K562 (cell line): ENCODE measurements at regions not wholly inside any gene's neighbourhood (a gene's known extent, or its start where the extent isn't known, plus 50 kb on each side); places are given as distances from the start of the nearest gene placed in this dataset.

Experiments used
- ATAC-seq: fragments of 200-7000 bp; cut with Tn5 transposase; 3 replicates; pipeline ENCODE4 v1.9.1; 2020; ENCODE audit warnings: moderate library complexity
- BruUV-seq: library from RNA; stranded (reverse); fragments of 400-500 nt; replicated peaks from 2 replicates; lab custom pipeline; 2021; lab: Mats Ljungman, UMichigan
- CTCF ChIA-PET: fragments of 300-600 bp; formaldehyde crosslinking; extraction: SDS; loops from one replicate; lab custom pipeline; 2021; ENCODE audit warnings: low intra/inter-chr PET ratio; lab: Yijun Ruan, JAX
- POLR2A ChIA-PET: fragments of 300-600, 350-650 bp; sonication (Branson Sonifier 250); formaldehyde crosslinking; extraction: SDS; loops from one replicate; lab custom pipeline; 2021; ENCODE audit warnings: antibody characterized with exemption, inconsistent platforms; lab: Yijun Ruan, JAX
- DNase-seq, 4 experiments: peaks; one replicate each; pipeline versions ENCODE4 v3.0.0 to v3.0.0-alpha.2; 2011 to 2018; ENCODE audit warnings: low spot score in 3 of 4, mixed read lengths in 3 of 4; ENCODE audit errors: extremely low read depth in 1 of 4
- FAIRE-seq: peaks from 2 replicates; lab custom pipeline; 2011; peaks lifted over from hg19 to GRCh38; lab: Jason Lieb, UNC
- H2AFZ ChIP-seq: 2 replicates; pipeline ENCODE4 v1.6.0; 2011; ENCODE audit warnings: low read depth, low read length, control low read depth, inconsistent platforms
- H3K27ac ChIP-seq: fragments of 200-600 bp; 3 replicates; pipeline ENCODE4 v1.8.0; 2011; ENCODE audit warnings: low read depth, mild to moderate bottlenecking, control low read depth, inconsistent platforms, low read length, moderate library complexity, mixed read lengths; ENCODE audit errors: extremely low read depth
- H3K27me3 ChIP-seq, 2 experiments: fragments of 300-600 bp in 1 of 2; 2 replicates in 1 of 2; 3 replicates in 1 of 2; pipeline versions ENCODE4 v1.6.0 to v1.8.0; 2011; ENCODE audit warnings: inconsistent platforms in 2 of 2, low read length in 2 of 2, mild to moderate bottlenecking in 1 of 2, mixed read lengths in 1 of 2, moderate library complexity in 1 of 2; ENCODE audit not compliant: control insufficient read depth in 2 of 2, insufficient read depth in 2 of 2
- H3K36me3 ChIP-seq: fragments of 300-600 bp; 3 replicates; pipeline ENCODE4 v1.8.0; 2011; ENCODE audit warnings: mild to moderate bottlenecking, low read length, inconsistent platforms; ENCODE audit not compliant: control insufficient read depth, insufficient read depth
- H3K4me1 ChIP-seq, 2 experiments: fragments of 200-600 bp in 1 of 2; replicated peaks in 1 of 2; 2 replicates in 1 of 2; 3 replicates in 1 of 2; pipeline versions ENCODE4 v1.5.1 to v1.8.0; 2011; ENCODE audit warnings: inconsistent platforms in 2 of 2, low read length in 2 of 2, mild to moderate bottlenecking in 1 of 2, mixed read lengths in 1 of 2, moderate library complexity in 1 of 2; ENCODE audit not compliant: control insufficient read depth in 2 of 2, insufficient read depth in 2 of 2
- H3K4me2 ChIP-seq: 2 replicates; pipeline ENCODE4 v1.6.1; 2011; ENCODE audit warnings: low read length, control low read depth, inconsistent platforms, mixed read lengths; ENCODE audit not compliant: insufficient read depth
- H3K4me3 ChIP-seq: fragments of 200-600 bp; sonication (generic), shearing (Covaris generic); 2 replicates; pipeline ENCODE4 v1.5.1; 2016; ENCODE audit warnings: control low read depth, inconsistent platforms
- H3K79me2 ChIP-seq: fragments of 200-600 bp; 3 replicates; pipeline ENCODE4 v1.8.0; 2011; ENCODE audit warnings: low read length, inconsistent platforms; ENCODE audit not compliant: control insufficient read depth, insufficient read depth
- H3K9ac ChIP-seq, 2 experiments: 2 replicates each; pipeline versions ENCODE4 v1.6.0 to v1.6.1; 2011; ENCODE audit warnings: low read depth in 2 of 2, low read length in 2 of 2, control low read depth in 1 of 2, inconsistent platforms in 1 of 2, mild to moderate bottlenecking in 1 of 2, mixed read lengths in 1 of 2; ENCODE audit not compliant: insufficient read depth in 1 of 2
- H3K9me1 ChIP-seq: one replicate; pipeline ENCODE4 v1.6.0; 2011; ENCODE audit warnings: inconsistent platforms, mild to moderate bottlenecking, low read length, moderate library complexity; ENCODE audit not compliant: control insufficient read depth, insufficient read depth
- H3K9me3 ChIP-seq: replicated peaks from 2 replicates; pipeline ENCODE4 v1.5.1; 2011; ENCODE audit warnings: low read depth, low read length, inconsistent platforms; ENCODE audit not compliant: control insufficient read depth, insufficient read depth
- H4K20me1 ChIP-seq: replicated peaks from 2 replicates; pipeline ENCODE4 v1.6.1; 2011; ENCODE audit warnings: low read length, inconsistent platforms, mixed read lengths; ENCODE audit not compliant: control insufficient read depth, insufficient read depth
- BDP1 ChIP-seq: IDR thresholded peaks from 3 replicates; pipeline ENCODE4 v1.6.1; 2011; ENCODE audit not compliant: insufficient read length, insufficient read depth
- C11orf30 ChIP-seq: fragments of 450-650 bp; IDR thresholded peaks from 2 replicates; pipeline ENCODE4 v1.6.1; 2016; ENCODE audit warnings: low read depth, mild to moderate bottlenecking
- CBX3 ChIP-seq, 2 experiments: IDR thresholded peaks; 1 replicate in 1 of 2; 2 replicates in 1 of 2; pipeline ENCODE4 v1.6.1; 2012; ENCODE audit warnings: inconsistent platforms in 2 of 2, low read length in 2 of 2, borderline replicate concordance in 1 of 2, control low read depth in 1 of 2
- CREM ChIP-seq: IDR thresholded peaks from 2 replicates; pipeline ENCODE4 v1.6.1; 2014; ENCODE audit warnings: antibody characterized with exemption, low read depth
- KDM2B ChIP-seq: fragments of 250-450 bp; sonication (Bioruptor Pico); IDR thresholded peaks from 2 replicates; pipeline ENCODE4 v1.8.0; 2021; ENCODE audit warnings: mild to moderate bottlenecking, moderate library complexity
- NFE2 ChIP-seq: IDR thresholded peaks from 2 replicates; pipeline ENCODE4 v1.6.1; 2014; ENCODE audit warnings: antibody characterized with exemption, low read depth
- NFYB ChIP-seq: IDR thresholded peaks from 2 replicates; pipeline ENCODE4 v1.6.1; 2011; ENCODE audit warnings: mild to moderate bottlenecking, moderate library complexity; ENCODE audit not compliant: insufficient read length; ENCODE audit errors: extremely low read depth
- PPARD ChIP-seq: fragments of 250-450 bp; sonication (Bioruptor Pico); IDR thresholded peaks from 2 replicates; pipeline ENCODE4 v1.8.0; 2022; ENCODE audit warnings: inconsistent platforms, mild to moderate bottlenecking, moderate library complexity
- SETDB1 ChIP-seq: IDR thresholded peaks from one replicate; pipeline ENCODE4 v1.6.1; 2012; ENCODE audit warnings: low read length, control low read depth, inconsistent platforms
- SP2 ChIP-seq: IDR thresholded peaks from 2 replicates; pipeline ENCODE4 v1.6.1; 2011; ENCODE audit warnings: mild to moderate bottlenecking, low read depth, low read length, moderate library complexity; ENCODE audit not compliant: poor library complexity, severe bottlenecking; ENCODE audit errors: extremely low read depth
- ZNF431 ChIP-seq: sonication (generic); formaldehyde crosslinking; IDR thresholded peaks from 2 replicates; pipeline ENCODE4 v1.8.0; 2022; ENCODE audit warnings: mild to moderate bottlenecking, missing genetic modification reagents
- WGBS: fragments of 100-300 bp; shearing (Covaris generic); methylation state at CpG from one replicate; pipeline ENCODE4 v1.1.6; 2016; ENCODE audit warnings: low coverage, mixed read lengths; ENCODE audit not compliant: insufficient coverage; ENCODE audit errors: missing lambda C conversion rate; 5-methylcytosine and 5-hydroxymethylcytosine counted together
- in situ Hi-C: fragments of 300-500 bp; cut with MboI; formaldehyde crosslinking; loops from 4 replicates; pipeline ENCODE4 v1.15.0; 2018; ENCODE audit warnings: inconsistent platforms, mixed read lengths
- intact Hi-C: fragments of 100-400 bp; cut with micrococcal nuclease; formaldehyde crosslinking; loops from 2 replicates; pipeline ENCODE4 v1.14.2; 2022
- TF ChIP-seq, protein P1 (sequence below): sonication (generic); formaldehyde crosslinking; IDR thresholded peaks from 2 replicates; pipeline ENCODE4 v1.8.1; 2023; ENCODE audit warnings: mild to moderate bottlenecking, missing genetic modification reagents

DNA sequence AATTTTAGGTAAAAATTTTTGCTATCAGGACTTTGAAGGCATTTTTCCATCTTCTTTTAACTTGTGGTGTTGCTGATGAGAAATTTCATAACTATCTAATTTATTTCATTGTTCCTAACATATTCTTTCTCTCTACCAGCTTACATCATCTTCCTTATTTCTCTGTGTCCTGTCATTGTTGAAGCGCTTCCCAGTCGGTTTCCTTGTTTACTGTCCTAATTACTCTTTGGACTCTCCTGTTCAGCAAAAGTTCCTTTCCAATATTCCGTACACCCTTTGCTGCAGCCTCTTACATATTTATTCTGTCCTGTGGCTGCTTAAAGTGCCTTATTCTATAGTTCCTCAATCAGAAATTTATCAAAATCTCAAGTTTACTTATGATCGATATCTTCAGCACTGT is 609.0 kb upstream of the FZD8 start:
- Histone ChIP-seq H3K79me2 (no peaks in the 10 kb centered on the region), H3K4me3 (no peak overlapping the region), H3K9ac (no peak overlapping the region), H3K9me1 (no peaks in the 10 kb centered on the region), H3K4me1 (no peaks in the 10 kb centered on the region), H3K4me2 (no peak overlapping the region), H3K9me3 (no peaks in the 10 kb centered on the region), H4K20me1 (no peaks in the 10 kb centered on the region), H3K27me3 (no peaks in the 10 kb centered on the region), H3K36me3 (no peaks in the 10 kb centered on the region), H2AFZ (no peak overlapping the region), H3K27ac (no peak overlapping the region)
- WGBS = 2% methylated on average over 4 of the region's 4 CpGs
- TF ChIP-seq NFE2 = no peak
- TF ChIP-seq C11orf30 = no peak
- TF ChIP-seq BDP1 = no peak
- no TSS peak for BruUV-seq
- POLR2A ChIA-PET = no interaction called here
- in situ Hi-C loops = no loop called here
- FAIRE-seq (no peak), DNase-seq (no peak), ATAC-seq (no peak)
- intact Hi-C loops = no loop called here
- CTCF ChIA-PET = no interaction called here

DNA sequence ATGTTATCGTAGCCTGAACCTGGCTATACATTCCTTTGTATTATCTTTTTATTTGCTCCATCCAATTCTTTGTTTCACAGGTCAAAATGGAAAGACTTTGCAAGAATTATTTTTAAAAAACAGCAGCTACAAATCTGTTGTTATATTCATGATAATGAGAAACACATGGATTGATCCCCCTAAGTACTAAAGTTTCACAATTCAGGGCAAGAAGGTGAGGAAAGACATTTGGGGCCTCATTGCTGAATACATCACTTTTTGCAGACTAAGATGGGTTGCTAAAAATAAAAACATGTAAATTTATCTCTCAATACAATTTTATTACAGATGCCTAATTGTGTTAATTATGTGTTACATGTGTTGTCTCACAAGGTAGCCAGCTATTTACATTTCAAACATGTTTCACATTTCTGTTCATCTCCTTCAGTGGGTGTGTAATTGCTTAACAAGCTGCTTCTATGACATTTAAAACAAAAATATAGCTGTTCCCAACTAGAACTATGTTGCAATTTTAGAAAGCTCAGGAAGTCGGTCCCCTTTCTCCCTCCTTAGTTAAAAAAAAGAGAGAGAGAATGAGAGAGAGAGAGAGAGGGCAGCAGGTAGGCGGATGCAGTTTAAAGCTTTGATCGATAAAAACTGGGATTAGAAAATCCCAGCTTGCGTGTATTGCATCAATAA is 606.3 kb upstream of the FZD8 start:
- ChIA-PET POLR2A (no interaction called here), CTCF (no interaction called here)
- intact Hi-C loops (no loop called here), in situ Hi-C loops (no loop called here)
- Histone ChIP-seq H4K20me1 (no peaks in the 10 kb centered on the region), H3K4me1 (no peaks in the 10 kb centered on the region), H3K9me1 (no peaks in the 10 kb centered on the region), H3K27me3 (no peaks in the 10 kb centered on the region), H3K36me3 (no peaks in the 10 kb centered on the region), H3K4me3 (no peak overlapping the region), H3K4me2 (no peak overlapping the region), H3K79me2 (no peaks in the 10 kb centered on the region), H3K9ac (no peak overlapping the region), H3K27ac (no peak overlapping the region), H3K9me3 (no peaks in the 10 kb centered on the region), H2AFZ (no peak overlapping the region)
- DNase-seq (no peak), ATAC-seq (no peak), FAIRE-seq (no peak)
- 0% methylated on average over 5 of the region's 5 CpGs for WGBS
- no TSS peak for BruUV-seq
- TF ChIP-seq CREM (no peak), NFYB (no peak), CBX3 (IDR thresholded peaks at IDR 0.05; ENCODE audit: borderline replicate concordance in 1 of 2, low read length in 2 of 2) (no peak), SP2 (no peak), SETDB1 (no peak), ZNF431 (CRISPR knock-in tag) (no peak), PPARD (CRISPR knock-in tag) (no peak), KDM2B (no peak)
- TF ChIP-seq, protein P1, sequence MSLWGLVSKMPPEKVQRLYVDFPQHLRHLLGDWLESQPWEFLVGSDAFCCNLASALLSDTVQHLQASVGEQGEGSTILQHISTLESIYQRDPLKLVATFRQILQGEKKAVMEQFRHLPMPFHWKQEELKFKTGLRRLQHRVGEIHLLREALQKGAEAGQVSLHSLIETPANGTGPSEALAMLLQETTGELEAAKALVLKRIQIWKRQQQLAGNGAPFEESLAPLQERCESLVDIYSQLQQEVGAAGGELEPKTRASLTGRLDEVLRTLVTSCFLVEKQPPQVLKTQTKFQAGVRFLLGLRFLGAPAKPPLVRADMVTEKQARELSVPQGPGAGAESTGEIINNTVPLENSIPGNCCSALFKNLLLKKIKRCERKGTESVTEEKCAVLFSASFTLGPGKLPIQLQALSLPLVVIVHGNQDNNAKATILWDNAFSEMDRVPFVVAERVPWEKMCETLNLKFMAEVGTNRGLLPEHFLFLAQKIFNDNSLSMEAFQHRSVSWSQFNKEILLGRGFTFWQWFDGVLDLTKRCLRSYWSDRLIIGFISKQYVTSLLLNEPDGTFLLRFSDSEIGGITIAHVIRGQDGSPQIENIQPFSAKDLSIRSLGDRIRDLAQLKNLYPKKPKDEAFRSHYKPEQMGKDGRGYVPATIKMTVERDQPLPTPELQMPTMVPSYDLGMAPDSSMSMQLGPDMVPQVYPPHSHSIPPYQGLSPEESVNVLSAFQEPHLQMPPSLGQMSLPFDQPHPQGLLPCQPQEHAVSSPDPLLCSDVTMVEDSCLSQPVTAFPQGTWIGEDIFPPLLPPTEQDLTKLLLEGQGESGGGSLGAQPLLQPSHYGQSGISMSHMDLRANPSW = no peak
